Activated effector memory CD4-positive, alpha-beta T cell treated with anti-CD3 and anti-CD28 coated beads, Interleukin-2, amount 50 U/mL, for 16 hours (primary cell): ENCODE measurements at regions not wholly inside any gene's neighbourhood (a gene's known extent, or its start where the extent isn't known, plus 50 kb on each side); places are given as distances from the start of the nearest gene placed in this dataset.

Source experiments
- DNase-seq: peaks from one replicate; pipeline ENCODE4 v3.0.0-alpha.2; 2020

- no peak for DNase-seq
Measured at GRCh38 chr12:46462641-46463355, 90.2 kb upstream of the SLC38A2 start.

- DNase-seq: no peak
Measured at GRCh38 chr12:46461907-46462640, 89.5 kb upstream of the SLC38A2 start.

- no peak for DNase-seq
Measured at GRCh38 chr12:46461459-46461858, 88.9 kb upstream of the SLC38A2 start.

- no peak for DNase-seq
Measured at GRCh38 chr12:46460682-46461210, 88.2 kb upstream of the SLC38A2 start.

GRCh38 chr12:46459861-46460545, 87.4 kb upstream of the SLC38A2 start:
- DNase-seq: no peak

- DNase-seq: no peak
Measured at GRCh38 chr12:46459111-46459510, 86.5 kb upstream of the SLC38A2 start.

- no peak for DNase-seq
Measured at GRCh38 chr12:46458500-46459102, 86.0 kb upstream of the SLC38A2 start.

- DNase-seq: no peak
Measured at GRCh38 chr12:46457958-46458357, 85.4 kb upstream of the SLC38A2 start.

GRCh38 chr12:46456356-46457334, 84.1 kb upstream of the SLC38A2 start:
- DNase-seq: no peak

- no peak for DNase-seq
Measured at GRCh38 chr12:46455648-46456352, 83.2 kb upstream of the SLC38A2 start.

GRCh38 chr12:46454981-46455380, 82.4 kb upstream of the SLC38A2 start:
- DNase-seq: no peak

- DNase-seq: no peak
Measured at GRCh38 chr12:46453428-46453827, 80.9 kb upstream of the SLC38A2 start.

- DNase-seq: no peak
Measured at GRCh38 chr12:46452776-46453175, 80.2 kb upstream of the SLC38A2 start.

- no peak for DNase-seq
Measured at GRCh38 chr12:46452061-46452615, 79.6 kb upstream of the SLC38A2 start.

GRCh38 chr12:46451276-46452021, 78.9 kb upstream of the SLC38A2 start:
- DNase-seq: no peak

- DNase-seq: no peak
Measured at GRCh38 chr12:46450279-46450748, 77.7 kb upstream of the SLC38A2 start.

- no peak for DNase-seq
Measured at GRCh38 chr12:46449856-46450255, 77.3 kb upstream of the SLC38A2 start.

- no peak for DNase-seq
Measured at GRCh38 chr12:46449316-46449715, 76.7 kb upstream of the SLC38A2 start.

- no peak for DNase-seq
Measured at GRCh38 chr12:46446645-46447044, 74.1 kb upstream of the SLC38A2 start.
